Liver (tissue), 3 donors: ENCODE measurements at regions not wholly inside any gene's neighbourhood (a gene's known extent, or its start where the extent isn't known, plus 50 kb on each side); places are given as distances from the start of the nearest gene placed in this dataset.

Experiments used
- CTCF ChIP-seq: fragments of 150-350 bp; IDR thresholded peaks from 2 replicates; pipeline ENCODE4 v1.5.1; 2017; ENCODE audit warnings: improper control_type of control experiment, low read depth, low read length; ENCODE audit not compliant: missing input control
- HNF4G ChIP-seq: IDR thresholded peaks from 2 replicates; pipeline ENCODE4 v1.6.1; 2016; ENCODE audit warnings: antibody characterized with exemption
- RAD21 ChIP-seq, 2 donors: IDR thresholded peaks; 2 replicates each; pipeline ENCODE4 v1.6.1; 2016; ENCODE audit warnings: antibody characterized with exemption in 2 of 2, mild to moderate bottlenecking in 2 of 2
- REST ChIP-seq: IDR thresholded peaks from 2 replicates; pipeline ENCODE4 v1.6.1; 2016; ENCODE audit warnings: antibody characterized with exemption, mild to moderate bottlenecking
- YY1 ChIP-seq: IDR thresholded peaks from 2 replicates; pipeline ENCODE4 v1.6.1; 2016; ENCODE audit warnings: antibody characterized with exemption, mild to moderate bottlenecking
- ZBTB33 ChIP-seq: IDR thresholded peaks from 2 replicates; pipeline ENCODE4 v1.6.1; 2016; ENCODE audit warnings: antibody characterized with exemption
- donor health status: healthy.
- donor health status: healthy.

- TF ChIP-seq CTCF (no peak), ZBTB33 (no peak), HNF4G (no peak), REST (no peak), RAD21 (IDR thresholded peaks at IDR 0.05) (no peak), YY1 (no peak)
Measured at GRCh38 chr9:28105001-28105400, 531.7 kb upstream of the C9orf72 start.
